HEK293T (cell line): ENCODE measurements at regions not wholly inside any gene's neighbourhood (a gene's known extent, or its start where the extent isn't known, plus 50 kb on each side); places are given as distances from the start of the nearest gene placed in this dataset.

Source experiments
- ARNT ChIP-seq: fragments of 450-650 bp; IDR thresholded peaks from 2 replicates; pipeline ENCODE4 v1.6.1; 2017; ENCODE audit warnings: mild to moderate bottlenecking
- BHLHE40 ChIP-seq: fragments of 450-650 bp; IDR thresholded peaks from 2 replicates; pipeline ENCODE4 v1.6.1; 2016; ENCODE audit warnings: mild to moderate bottlenecking, moderate library complexity, borderline replicate concordance
- ELF4 ChIP-seq: fragments of 450-650 bp; IDR thresholded peaks from 2 replicates; pipeline ENCODE4 v1.6.1; 2017; ENCODE audit warnings: antibody characterized with exemption
- FOXA1 ChIP-seq: fragments of 450-650 bp; IDR thresholded peaks from 2 replicates; pipeline ENCODE4 v1.6.1; 2016; ENCODE audit warnings: mild to moderate bottlenecking
- FOXK2 ChIP-seq: fragments of 450-650 bp; IDR thresholded peaks from 2 replicates; pipeline ENCODE4 v1.6.1; 2016; ENCODE audit warnings: mild to moderate bottlenecking
- FOXM1 ChIP-seq: fragments of 450-650 bp; IDR thresholded peaks from 2 replicates; pipeline ENCODE4 v1.6.1; 2017; ENCODE audit warnings: mild to moderate bottlenecking, borderline replicate concordance
- HDGF ChIP-seq: fragments of 450-650 bp; IDR thresholded peaks from 2 replicates; pipeline ENCODE4 v1.6.1; 2017; ENCODE audit warnings: antibody characterized with exemption, borderline replicate concordance
- L3MBTL2 ChIP-seq: fragments of 450-650 bp; conservative IDR thresholded peaks from 2 replicates; pipeline ENCODE4 v1.6.1; 2016; ENCODE audit warnings: mild to moderate bottlenecking
- LEF1 ChIP-seq: fragments of 450-650 bp; IDR thresholded peaks from 2 replicates; pipeline ENCODE4 v1.6.1; 2017; ENCODE audit warnings: mild to moderate bottlenecking, borderline replicate concordance
- SP1 ChIP-seq: fragments of 450-650 bp; IDR thresholded peaks from 2 replicates; pipeline ENCODE4 v1.6.1; 2017
- SUZ12 ChIP-seq: fragments of 450-650 bp; IDR thresholded peaks from 2 replicates; pipeline ENCODE4 v1.6.1; 2016; ENCODE audit warnings: mild to moderate bottlenecking
- TARDBP ChIP-seq: fragments of 450-650 bp; IDR thresholded peaks from 2 replicates; pipeline ENCODE4 v1.6.1; 2016

GRCh38 chr13:50410921-50411746, 395.9 kb downstream of the KCNRG start:
- no peak for TF ChIP-seq FOXK2
- TF ChIP-seq SP1, result no peak
- no peak for TF ChIP-seq BHLHE40
- TF ChIP-seq FOXM1, result no peak
- no peak for TF ChIP-seq ARNT
- TF ChIP-seq ELF4, result no peak
- TF ChIP-seq LEF1, result no peak
- no peak for TF ChIP-seq FOXA1
- no peak for TF ChIP-seq SUZ12
- TF ChIP-seq TARDBP, result no peak
- TF ChIP-seq HDGF, result no peak
- no peak for TF ChIP-seq L3MBTL2
